ENCODE measurements at regions not wholly inside any gene's neighbourhood (a gene's known extent, or its start where the extent isn't known, plus 50 kb on each side); places are given as distances from the start of the nearest gene placed in this dataset.

GRCh38 chr5:1659100-1659981, 135.6 kb upstream of the LPCAT1 start:
- no peak for TF ChIP-seq CTCF (conservative IDR thresholded peaks at IDR 0.05; ENCODE audit: low read depth, low read length)
- no peak for TF ChIP-seq EZH2 (IDR thresholded peaks at IDR 0.05; ENCODE audit: low read length, unreplicated experiment)
- TF ChIP-seq EZH2phosphoT487 (IDR thresholded peaks at IDR 0.05; ENCODE audit: borderline replicate concordance, low read length): no peak
